GM13977 (cell line): ENCODE measurements at regions not wholly inside any gene's neighbourhood (a gene's known extent, or its start where the extent isn't known, plus 50 kb on each side); places are given as distances from the start of the nearest gene placed in this dataset.

Experiments
- DNase-seq: peaks from one replicate; pipeline ENCODE4 v3.0.0; 2012; ENCODE audit warnings: low spot score
- in situ Hi-C: fragments of 300-500 bp; cut with MboI; formaldehyde crosslinking; loops from one replicate; pipeline ENCODE4 v1.12.0; 2022; ENCODE audit warnings: low sequenced_read_pairs, low pct_unique_long_range_greater_than_20kb, mixed read lengths, inconsistent platforms; ENCODE audit not compliant: unreplicated experiment
- TF ChIP-seq, protein P1 (sequence below): IDR thresholded peaks from 2 replicates; pipeline ENCODE4 v1.5.1; 2012; ENCODE audit warnings: mild to moderate bottlenecking, control low read depth; ENCODE audit not compliant: insufficient read depth; ENCODE audit errors: extremely low read depth, missing control alignments

DNA sequence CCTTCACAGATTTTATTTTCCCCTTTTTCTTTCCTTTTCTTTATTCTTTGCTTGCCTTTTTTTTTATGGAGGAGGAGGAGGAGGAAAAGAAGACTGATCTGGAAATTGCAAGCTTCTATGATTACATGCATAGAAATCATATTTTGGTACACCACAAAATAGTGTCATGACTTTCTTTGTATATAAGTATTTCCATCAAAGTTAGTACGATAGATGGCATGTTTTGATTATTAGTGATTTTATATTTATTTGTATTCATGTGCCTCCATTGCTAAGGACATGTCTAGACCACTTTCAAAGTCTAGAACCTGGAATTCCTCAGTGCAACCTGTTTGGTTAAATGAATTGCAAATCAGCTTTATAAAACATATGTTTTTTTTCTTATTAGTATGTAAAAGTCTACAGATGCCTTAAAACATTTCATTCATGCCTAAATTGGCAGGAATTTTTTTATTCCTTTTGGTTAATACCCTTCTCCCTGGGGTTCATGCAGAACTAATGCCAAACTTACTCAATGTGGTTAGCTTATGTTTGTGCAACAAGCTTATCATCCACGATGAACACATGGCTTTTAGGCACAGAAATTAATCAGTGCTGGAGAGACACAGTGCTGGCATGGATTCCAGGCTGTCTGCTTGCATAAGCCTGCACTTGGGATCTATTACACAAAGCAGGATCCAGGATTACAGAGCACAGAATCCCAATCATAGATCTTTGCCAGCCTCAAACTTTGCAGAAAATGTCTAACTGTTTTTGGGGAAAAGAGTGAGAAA, 213.1 kb downstream of the CHRM2 start:
- TF ChIP-seq, protein P1, sequence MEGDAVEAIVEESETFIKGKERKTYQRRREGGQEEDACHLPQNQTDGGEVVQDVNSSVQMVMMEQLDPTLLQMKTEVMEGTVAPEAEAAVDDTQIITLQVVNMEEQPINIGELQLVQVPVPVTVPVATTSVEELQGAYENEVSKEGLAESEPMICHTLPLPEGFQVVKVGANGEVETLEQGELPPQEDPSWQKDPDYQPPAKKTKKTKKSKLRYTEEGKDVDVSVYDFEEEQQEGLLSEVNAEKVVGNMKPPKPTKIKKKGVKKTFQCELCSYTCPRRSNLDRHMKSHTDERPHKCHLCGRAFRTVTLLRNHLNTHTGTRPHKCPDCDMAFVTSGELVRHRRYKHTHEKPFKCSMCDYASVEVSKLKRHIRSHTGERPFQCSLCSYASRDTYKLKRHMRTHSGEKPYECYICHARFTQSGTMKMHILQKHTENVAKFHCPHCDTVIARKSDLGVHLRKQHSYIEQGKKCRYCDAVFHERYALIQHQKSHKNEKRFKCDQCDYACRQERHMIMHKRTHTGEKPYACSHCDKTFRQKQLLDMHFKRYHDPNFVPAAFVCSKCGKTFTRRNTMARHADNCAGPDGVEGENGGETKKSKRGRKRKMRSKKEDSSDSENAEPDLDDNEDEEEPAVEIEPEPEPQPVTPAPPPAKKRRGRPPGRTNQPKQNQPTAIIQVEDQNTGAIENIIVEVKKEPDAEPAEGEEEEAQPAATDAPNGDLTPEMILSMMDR: no peak

DNA sequence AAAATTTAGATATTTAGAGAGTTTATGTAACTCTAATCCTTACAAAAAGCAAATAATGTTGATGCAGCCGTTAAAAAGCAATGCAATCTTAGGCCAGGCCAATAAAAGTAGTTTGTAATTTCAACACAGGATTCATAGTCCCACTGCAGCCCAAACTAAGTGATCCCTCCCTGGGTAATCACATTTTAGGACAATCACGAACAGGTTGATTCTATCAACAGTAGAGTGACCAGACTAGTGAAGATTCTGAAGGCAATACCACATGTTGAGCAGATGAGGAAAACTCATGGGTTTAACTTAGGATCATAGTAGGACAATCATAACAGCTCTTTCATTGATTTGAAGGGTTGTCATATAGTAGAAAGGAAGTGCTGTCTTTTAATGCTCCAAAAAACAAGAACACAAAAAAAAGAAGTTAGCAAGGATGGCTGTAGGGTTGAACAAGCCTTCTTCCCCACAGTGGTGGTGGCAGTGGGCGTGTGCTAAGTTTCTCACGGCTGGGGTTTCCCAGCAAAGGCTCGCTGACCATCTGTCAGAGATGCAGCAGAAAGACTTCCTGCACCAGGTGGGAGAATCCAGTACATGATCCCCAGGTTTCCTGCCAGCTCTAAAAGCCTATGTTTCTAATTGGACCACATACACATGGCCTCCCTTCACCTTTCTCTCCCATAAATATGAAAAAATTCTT, 212.2 kb downstream of the CHRM2 start:
- DNase-seq: no peak

More for the DNA sequence above, 213.1 kb downstream of the CHRM2 start:
- in situ Hi-C loops: no loop called here
- no peak for DNase-seq

DNA sequence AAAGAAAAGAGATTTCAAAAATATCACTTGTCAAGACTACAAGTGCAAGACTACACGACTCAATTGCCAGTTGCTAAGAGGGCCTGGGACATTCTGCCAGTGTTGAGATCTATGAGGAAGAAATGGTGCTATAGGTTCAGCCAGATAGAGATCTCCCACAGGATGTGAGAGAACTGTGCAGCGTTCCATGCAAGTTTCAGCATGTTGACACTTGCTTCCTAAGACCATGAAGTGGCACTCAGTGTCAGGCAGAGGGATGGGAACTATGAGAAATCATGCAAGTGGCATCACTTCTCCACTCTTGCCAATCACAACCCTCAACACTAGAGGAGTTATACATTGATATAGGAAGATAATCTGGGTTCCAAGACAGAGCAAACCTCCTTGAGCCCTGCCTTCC, 210.3 kb downstream of the CHRM2 start:
- in situ Hi-C loops: no loop called here
- no peak for DNase-seq
- TF ChIP-seq, protein P1: no peak

More for the DNA sequence above, 212.2 kb downstream of the CHRM2 start:
- TF ChIP-seq, protein P1: no peak
- in situ Hi-C loops: no loop called here

DNA sequence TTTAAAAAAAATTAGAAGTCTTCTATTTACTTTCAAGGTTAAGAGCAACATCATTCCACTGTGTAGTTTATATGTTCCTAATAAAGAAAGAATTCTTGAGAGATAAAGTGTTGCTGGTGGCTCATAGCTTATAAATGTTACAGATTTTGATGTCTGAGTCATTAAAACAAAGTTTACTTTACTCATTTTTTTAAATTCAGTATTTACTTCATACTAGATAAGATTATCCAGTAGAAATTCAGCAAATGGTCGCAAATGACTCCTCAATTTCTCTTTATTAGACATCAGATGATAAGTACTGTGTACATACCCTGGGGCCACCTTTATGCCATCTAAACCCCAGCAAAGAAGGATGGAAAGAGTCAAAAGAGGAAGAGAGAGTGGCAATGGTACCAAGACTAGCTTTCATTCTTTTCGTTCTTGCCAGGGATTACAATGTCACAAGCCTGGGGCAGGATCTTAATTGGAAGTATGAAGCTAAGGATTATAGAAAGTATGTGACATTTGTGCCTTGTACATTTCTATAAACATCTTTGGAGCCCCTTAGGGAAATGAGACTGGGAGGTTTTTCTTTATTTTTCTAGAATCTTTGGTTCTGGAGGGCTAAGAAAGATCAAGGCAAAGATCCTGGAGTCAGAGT, 206.1 kb downstream of the CHRM2 start:
- no peak for DNase-seq
- in situ Hi-C loops: no loop called here
- TF ChIP-seq, protein P1: no peak

- in situ Hi-C loops: no loop called here
- TF ChIP-seq, protein P1: no peak
- DNase-seq: no peak
Measured at GRCh38 chr7:137073571-137074325, 205.3 kb downstream of the CHRM2 start.
